ENCODE measurements at regions not wholly inside any gene's neighbourhood (a gene's known extent, or its start where the extent isn't known, plus 50 kb on each side); places are given as distances from the start of the nearest gene placed in this dataset.

- intact Hi-C loops (cut with micrococcal nuclease; ENCODE audit: unreplicated experiment) = no loop called here
- BruUV-seq (replicated peaks) = no TSS peak
- Histone ChIP-seq H3K27me3 (replicated peaks; ENCODE audit: insufficient read depth, low read depth, low read length, poor library complexity) (no peaks in the 10 kb centered on the region), H3K27ac (ENCODE audit: low read depth, low read length, poor library complexity, severe bottlenecking) (no peak overlapping the region), H3K9me3 (ENCODE audit: low read depth, low read length, poor library complexity, severe bottlenecking) (peaks cover 24% of the 10 kb centered on the region), H3K4me3 (ENCODE audit: low read depth, low read length, poor library complexity, severe bottlenecking) (no peak overlapping the region), H3K4me1 (ENCODE audit: insufficient read depth, low read length, poor library complexity, severe bottlenecking) (no peaks in the 10 kb centered on the region), H3K36me3 (ENCODE audit: insufficient read depth, low read length, poor library complexity, severe bottlenecking) (no peaks in the 10 kb centered on the region)
- ChIA-PET POLR2A (ENCODE audit: low non-redundant PET) (no interaction called here), CTCF (no interaction called here)
- DNase-seq (ENCODE audit: low spot score) = no peak
- TF ChIP-seq EZH2 (IDR thresholded peaks at IDR 0.05; ENCODE audit: borderline replicate concordance, low read depth, low read length, poor library complexity, severe bottlenecking) = no peak
- no peak for TF ChIP-seq CTCF (conservative IDR thresholded peaks at IDR 0.05; ENCODE audit: low read depth, low read length)
These were observed 486.1 kb upstream of the POU3F4 start for GRCh38 chrX:83022020-83022419.

All from A673 (cell line).